HEK293 (cell line): ENCODE measurements at regions not wholly inside any gene's neighbourhood (a gene's known extent, or its start where the extent isn't known, plus 50 kb on each side); places are given as distances from the start of the nearest gene placed in this dataset.

Experiments
- ATF2 ChIP-seq: fragments of 450-650 bp; formaldehyde crosslinking; IDR thresholded peaks from 2 replicates; pipeline ENCODE4 v1.5.1; 2016; ENCODE audit warnings: missing biosample characterization, missing genetic modification characterization, low read depth
- BCL6B ChIP-seq: fragments of 450-650 bp; formaldehyde crosslinking; IDR thresholded peaks from 2 replicates; pipeline ENCODE4 v1.5.1; 2017; ENCODE audit warnings: missing biosample characterization, missing genetic modification characterization
- GLIS2 ChIP-seq: fragments of 450-650 bp; formaldehyde crosslinking; IDR thresholded peaks from 2 replicates; pipeline ENCODE4 v1.5.1; 2016; ENCODE audit warnings: missing biosample characterization, missing genetic modification characterization
- HOXC10 ChIP-seq: sonication (generic); formaldehyde crosslinking; IDR thresholded peaks from 2 replicates; pipeline ENCODE4 v1.8.1; 2023; ENCODE audit warnings: mild to moderate bottlenecking, missing genetic modification reagents
- MEIS1 ChIP-seq: sonication (generic); formaldehyde crosslinking; IDR thresholded peaks from 2 replicates; pipeline ENCODE4 v1.8.1; 2022; ENCODE audit warnings: missing genetic modification reagents, mild to moderate bottlenecking, borderline replicate concordance
- PRDM1 ChIP-seq: fragments of 450-650 bp; formaldehyde crosslinking; IDR thresholded peaks from 2 replicates; pipeline ENCODE4; 2016; ENCODE audit warnings: missing biosample characterization, missing genetic modification characterization
- PRDM4 ChIP-seq: fragments of 450-650 bp; formaldehyde crosslinking; IDR thresholded peaks from 2 replicates; pipeline ENCODE4 v1.5.1; 2017; ENCODE audit warnings: missing biosample characterization, missing genetic modification characterization
- ZBTB20 ChIP-seq: fragments of 450-650 bp; formaldehyde crosslinking; IDR thresholded peaks from 2 replicates; pipeline ENCODE4 v1.5.1; 2016; ENCODE audit warnings: missing biosample characterization, missing genetic modification characterization
- ZBTB49 ChIP-seq: fragments of 450-650 bp; formaldehyde crosslinking; IDR thresholded peaks from 2 replicates; pipeline ENCODE4 v1.5.1; 2016; ENCODE audit warnings: missing biosample characterization, missing genetic modification characterization, low read depth
- ZEB2 ChIP-seq: fragments of 450-650 bp; formaldehyde crosslinking; IDR thresholded peaks from 2 replicates; pipeline ENCODE4 v1.5.1; 2016; ENCODE audit warnings: missing biosample characterization, missing genetic modification characterization
- ZNF114 ChIP-seq: fragments of 450-650 bp; formaldehyde crosslinking; IDR thresholded peaks from 2 replicates; pipeline ENCODE4 v1.5.0; 2017; ENCODE audit warnings: missing biosample characterization, missing genetic modification characterization
- ZNF202 ChIP-seq: fragments of 450-650 bp; formaldehyde crosslinking; IDR thresholded peaks from 2 replicates; pipeline ENCODE4 v1.5.1; 2016; ENCODE audit warnings: missing biosample characterization, missing genetic modification characterization, borderline replicate concordance
- ZNF302 ChIP-seq: fragments of 450-650 bp; formaldehyde crosslinking; IDR thresholded peaks from 2 replicates; pipeline ENCODE4 v1.5.1; 2016; ENCODE audit warnings: missing biosample characterization, missing genetic modification characterization, low read depth
- ZNF311 ChIP-seq: fragments of 450-650 bp; formaldehyde crosslinking; IDR thresholded peaks from 2 replicates; pipeline ENCODE4 v1.5.1; 2017; ENCODE audit warnings: missing biosample characterization, missing genetic modification characterization, borderline replicate concordance
- ZNF324 ChIP-seq: fragments of 450-650 bp; formaldehyde crosslinking; IDR thresholded peaks from 2 replicates; pipeline ENCODE4 v1.5.1; 2016; ENCODE audit warnings: missing biosample characterization, missing genetic modification characterization
- ZNF37A ChIP-seq: fragments of 450-650 bp; IDR thresholded peaks from 2 replicates; pipeline ENCODE4 v1.5.1; 2018; ENCODE audit warnings: missing biosample characterization, missing genetic modification characterization
- ZNF416 ChIP-seq: fragments of 450-650 bp; formaldehyde crosslinking; IDR thresholded peaks from 2 replicates; pipeline ENCODE4 v1.5.1; 2016; ENCODE audit warnings: missing biosample characterization, missing genetic modification characterization
- ZNF488 ChIP-seq: fragments of 450-650 bp; formaldehyde crosslinking; IDR thresholded peaks from 2 replicates; pipeline ENCODE4 v1.5.1; 2016; ENCODE audit warnings: missing biosample characterization, missing genetic modification characterization
- ZNF548 ChIP-seq: fragments of 450-650 bp; formaldehyde crosslinking; IDR thresholded peaks from 2 replicates; pipeline ENCODE4 v1.5.1; 2016; ENCODE audit warnings: missing biosample characterization, missing genetic modification characterization
- ZNF692 ChIP-seq: fragments of 450-650 bp; formaldehyde crosslinking; IDR thresholded peaks from 2 replicates; pipeline ENCODE4 v1.5.1; 2016; ENCODE audit warnings: missing biosample characterization, missing genetic modification characterization
- ZNF707 ChIP-seq: fragments of 450-650 bp; formaldehyde crosslinking; IDR thresholded peaks from 2 replicates; pipeline ENCODE4 v1.5.1; 2016; ENCODE audit warnings: missing biosample characterization, missing genetic modification characterization
- ZNF76 ChIP-seq: fragments of 450-650 bp; formaldehyde crosslinking; IDR thresholded peaks from 2 replicates; pipeline ENCODE4; 2016; ENCODE audit warnings: low read depth, missing biosample characterization, missing genetic modification characterization, borderline replicate concordance
- ZNF768 ChIP-seq: fragments of 450-650 bp; formaldehyde crosslinking; IDR thresholded peaks from 2 replicates; pipeline ENCODE4 v1.5.1; 2018; ENCODE audit warnings: missing biosample characterization, mild to moderate bottlenecking, missing genetic modification characterization
- ZNF777 ChIP-seq: fragments of 450-650 bp; formaldehyde crosslinking; IDR thresholded peaks from 2 replicates; pipeline ENCODE4 v1.5.1; 2017; ENCODE audit warnings: missing biosample characterization, missing genetic modification characterization, borderline replicate concordance
- ZNF791 ChIP-seq: fragments of 450-650 bp; formaldehyde crosslinking; IDR thresholded peaks from 2 replicates; pipeline ENCODE4 v1.5.1; 2016; ENCODE audit warnings: missing biosample characterization, missing genetic modification characterization

- no peak for TF ChIP-seq PRDM1
- no peak for TF ChIP-seq ZNF76
- TF ChIP-seq ZNF324: no peak
- TF ChIP-seq GLIS2: no peak
- TF ChIP-seq ZNF37A: no peak
- TF ChIP-seq ZBTB20: no peak
- no peak for TF ChIP-seq ZNF311 (tag by site-specific recombination)
- TF ChIP-seq MEIS1 (CRISPR knock-in tag): no peak
- TF ChIP-seq PRDM4 (tag by site-specific recombination): peak; percentile 61; the same call in 1 of the 2 replicates
- TF ChIP-seq ZEB2 (tag by site-specific recombination): peak; percentile 72
- no peak for TF ChIP-seq ZNF416 (tag by site-specific recombination)
- TF ChIP-seq ZNF692 (tag by site-specific recombination): 0 out of 2 replicates have a peak, but pooled peaks have one; percentile 38
- no peak for TF ChIP-seq ZNF791 (tag by site-specific recombination)
- TF ChIP-seq ZBTB49 (tag by site-specific recombination): no peak
- TF ChIP-seq ZNF707 (tag by site-specific recombination): no peak
- TF ChIP-seq ZNF777 (tag by site-specific recombination): no peak
- no peak for TF ChIP-seq ZNF114 (tag by site-specific recombination)
- no peak for TF ChIP-seq ZNF548 (tag by site-specific recombination)
- TF ChIP-seq ZNF302 (tag by site-specific recombination): no peak
- no peak for TF ChIP-seq ZNF202
- no peak for TF ChIP-seq ZNF768 (tag by site-specific recombination)
- no peak for TF ChIP-seq ATF2 (tag by site-specific recombination)
- TF ChIP-seq ZNF488 (tag by site-specific recombination): no peak
- no peak for TF ChIP-seq BCL6B (tag by site-specific recombination)
- TF ChIP-seq HOXC10 (CRISPR knock-in tag): no peak
These were observed 74.4 kb upstream of the ATP10B start (continued) for GRCh38 chr5:160926428-160926827.
